NB4 (cell line): ENCODE measurements at regions not wholly inside any gene's neighbourhood (a gene's known extent, or its start where the extent isn't known, plus 50 kb on each side); places are given as distances from the start of the nearest gene placed in this dataset.
A peak's percentile ranks its signal among the peaks of the same experiment; 100 is the strongest.

ENCODE experiments used
- POLR2A ChIP-seq: IDR thresholded peaks from 2 replicates; pipeline ENCODE4 v1.6.1; 2011; ENCODE audit warnings: mild to moderate bottlenecking; ENCODE audit not compliant: insufficient read length; ENCODE audit errors: extremely low read depth
- TF ChIP-seq, protein P1 (sequence below): IDR thresholded peaks from one replicate; pipeline ENCODE4 v1.5.1; 2012; ENCODE audit warnings: low read depth, low read length
- TF ChIP-seq, protein P2 (sequence below): IDR thresholded peaks from 2 replicates; pipeline ENCODE4 v1.6.1; 2011; ENCODE audit warnings: low read depth, low read length

DNA sequence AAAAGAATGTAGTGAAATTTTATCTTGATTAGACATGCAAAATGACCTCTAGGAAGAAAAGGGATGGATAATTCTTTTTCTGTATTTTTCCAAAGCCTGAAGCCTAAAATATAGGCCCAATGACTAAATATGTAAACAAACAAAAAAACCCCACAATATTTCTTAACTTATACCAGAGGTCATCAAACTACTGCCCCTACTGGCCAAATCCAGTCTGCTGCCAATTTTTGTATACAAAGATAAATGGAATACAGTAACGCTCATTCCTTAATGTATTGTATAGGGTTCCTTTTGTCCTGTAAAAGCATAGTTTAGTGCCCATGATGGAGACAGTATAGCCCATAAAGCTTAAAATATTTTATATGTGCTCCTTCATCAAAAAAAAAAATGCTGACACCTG lies 145.7 kb upstream of the ALG10 start:
- TF ChIP-seq, protein P1, sequence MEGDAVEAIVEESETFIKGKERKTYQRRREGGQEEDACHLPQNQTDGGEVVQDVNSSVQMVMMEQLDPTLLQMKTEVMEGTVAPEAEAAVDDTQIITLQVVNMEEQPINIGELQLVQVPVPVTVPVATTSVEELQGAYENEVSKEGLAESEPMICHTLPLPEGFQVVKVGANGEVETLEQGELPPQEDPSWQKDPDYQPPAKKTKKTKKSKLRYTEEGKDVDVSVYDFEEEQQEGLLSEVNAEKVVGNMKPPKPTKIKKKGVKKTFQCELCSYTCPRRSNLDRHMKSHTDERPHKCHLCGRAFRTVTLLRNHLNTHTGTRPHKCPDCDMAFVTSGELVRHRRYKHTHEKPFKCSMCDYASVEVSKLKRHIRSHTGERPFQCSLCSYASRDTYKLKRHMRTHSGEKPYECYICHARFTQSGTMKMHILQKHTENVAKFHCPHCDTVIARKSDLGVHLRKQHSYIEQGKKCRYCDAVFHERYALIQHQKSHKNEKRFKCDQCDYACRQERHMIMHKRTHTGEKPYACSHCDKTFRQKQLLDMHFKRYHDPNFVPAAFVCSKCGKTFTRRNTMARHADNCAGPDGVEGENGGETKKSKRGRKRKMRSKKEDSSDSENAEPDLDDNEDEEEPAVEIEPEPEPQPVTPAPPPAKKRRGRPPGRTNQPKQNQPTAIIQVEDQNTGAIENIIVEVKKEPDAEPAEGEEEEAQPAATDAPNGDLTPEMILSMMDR: peak; percentile 30
- no peak for TF ChIP-seq POLR2A
- TF ChIP-seq, protein P2, sequence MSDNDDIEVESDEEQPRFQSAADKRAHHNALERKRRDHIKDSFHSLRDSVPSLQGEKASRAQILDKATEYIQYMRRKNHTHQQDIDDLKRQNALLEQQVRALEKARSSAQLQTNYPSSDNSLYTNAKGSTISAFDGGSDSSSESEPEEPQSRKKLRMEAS: no peak
